ENCODE measurements at regions not wholly inside any gene's neighbourhood (a gene's known extent, or its start where the extent isn't known, plus 50 kb on each side); places are given as distances from the start of the nearest gene placed in this dataset.

GRCh38 chr6:91523511-91523910 is 936.6 kb upstream of the MAP3K7 start:
- no peak for TF ChIP-seq ZNF274 (IDR thresholded peaks at IDR 0.05; ENCODE audit: low read depth, low read length)
- no peak for TF ChIP-seq YY1 (IDR thresholded peaks at IDR 0.05; ENCODE audit: insufficient read depth, insufficient read length)
- TF ChIP-seq SUZ12 (IDR thresholded peaks at IDR 0.05; ENCODE audit: extremely low read depth, insufficient read depth, insufficient read length), result no peak
